ENCODE measurements at regions not wholly inside any gene's neighbourhood (a gene's known extent, or its start where the extent isn't known, plus 50 kb on each side); places are given as distances from the start of the nearest gene placed in this dataset.
"Not testable (repeated sequence)": the region's sequence is repeated elsewhere in the genome, so short reads cannot be mapped to it uniquely, and the experiment has no call there.

DNA sequence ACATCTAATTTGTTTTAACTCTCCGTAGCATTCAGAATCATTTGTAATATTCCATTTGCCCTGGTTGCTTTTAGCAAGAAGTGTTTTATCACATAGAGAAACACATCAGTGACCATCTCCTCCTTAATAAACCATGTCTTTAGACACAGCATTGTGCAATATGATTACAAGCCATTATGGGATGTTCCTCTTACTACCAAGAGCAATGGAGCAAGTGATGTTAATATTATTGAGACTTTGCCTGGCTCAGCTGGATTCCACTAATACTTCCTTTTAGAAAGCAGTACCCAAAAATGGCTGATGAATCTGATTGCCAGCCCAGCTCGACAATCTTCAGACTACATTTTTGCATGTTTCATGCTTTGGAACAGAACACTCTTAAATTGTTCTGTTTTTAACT, 364.2 kb downstream of the OSTF1 start:
- Histone ChIP-seq H3K9me3 (no peaks in the 10 kb centered on the region), H3K27ac (no peak overlapping the region), H3K4me2 (no peak overlapping the region), H3K4me1 (peaks cover 14% of the 10 kb centered on the region), H3K36me3 (no peaks in the 10 kb centered on the region), H4K20me1 (no peaks in the 10 kb centered on the region), H3K9ac (no peak overlapping the region), H3K4me3 (no peak overlapping the region), H3K27me3 (no peaks in the 10 kb centered on the region)
- TF ChIP-seq Cebpa-rat (IDR thresholded peaks at IDR 0.05) = no peak

DNA sequence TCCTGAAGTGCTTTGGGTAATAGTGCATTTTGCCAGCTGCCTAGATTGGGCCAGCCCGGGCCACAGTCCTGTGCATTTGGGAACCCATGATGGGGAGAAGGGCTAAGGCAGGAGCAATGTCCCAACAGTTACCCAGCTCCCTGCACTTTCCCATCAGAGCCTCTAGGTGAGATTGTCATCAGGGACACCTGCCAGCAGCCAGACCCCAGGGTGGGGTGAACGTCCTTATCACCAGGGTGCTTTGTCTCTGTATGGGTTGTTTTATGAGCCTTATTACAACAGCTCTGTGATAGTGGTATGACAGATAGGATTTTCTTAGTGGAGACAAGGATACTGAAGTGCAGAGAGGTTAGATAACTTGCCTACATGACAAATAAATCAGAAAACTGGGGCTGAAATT, 365.7 kb downstream of the OSTF1 start:
- Histone ChIP-seq H3K4me1 (peaks cover 14% of the 10 kb centered on the region), H3K27me3 (no peaks in the 10 kb centered on the region), H3K27ac (no peak overlapping the region), H3K4me3 (no peak overlapping the region), H3K9ac (no peak overlapping the region), H4K20me1 (no peaks in the 10 kb centered on the region), H3K4me2 (no peak overlapping the region), H3K36me3 (no peaks in the 10 kb centered on the region), H3K9me3 (no peaks in the 10 kb centered on the region)
- TF ChIP-seq Cebpa-rat (IDR thresholded peaks at IDR 0.05) = no peak

- Histone ChIP-seq H3K9ac (no peak overlapping the region), H3K4me3 (no peak overlapping the region), H3K36me3 (no peaks in the 10 kb centered on the region), H3K27ac (no peak overlapping the region), H3K4me1 (peaks cover 14% of the 10 kb centered on the region), H3K27me3 (no peaks in the 10 kb centered on the region), H4K20me1 (no peaks in the 10 kb centered on the region), H3K4me2 (peak overlapping the region; percentile 47; the same call in 1 of the 2 replicates), H3K9me3 (no peaks in the 10 kb centered on the region)
- TF ChIP-seq Cebpa-rat (IDR thresholded peaks at IDR 0.05) = no peak
These were observed 366.6 kb downstream of the OSTF1 start for GRCh38 chr9:75454891-75455290.

GRCh38 chr9:75455444-75455921, 367.2 kb downstream of the OSTF1 start:
- Histone ChIP-seq H3K27ac (no peak overlapping the region), H3K36me3 (no peaks in the 10 kb centered on the region), H3K4me2 (peak overlapping the region; percentile 47), H3K4me1 (peaks cover 14% of the 10 kb centered on the region), H3K27me3 (no peaks in the 10 kb centered on the region), H3K9ac (no peak overlapping the region), H3K4me3 (no peak overlapping the region), H4K20me1 (no peaks in the 10 kb centered on the region), H3K9me3 (no peaks in the 10 kb centered on the region)
- TF ChIP-seq Cebpa-rat (IDR thresholded peaks at IDR 0.05) = no peak

GRCh38 chr9:75456698-75457097, 368.4 kb downstream of the OSTF1 start:
- Histone ChIP-seq H3K4me2 (no peak overlapping the region), H3K9me3 (no peaks in the 10 kb centered on the region), H3K4me1 (peaks cover 14% of the 10 kb centered on the region), H3K4me3 (no peak overlapping the region), H3K36me3 (no peaks in the 10 kb centered on the region), H4K20me1 (no peaks in the 10 kb centered on the region), H3K9ac (no peak overlapping the region), H3K27me3 (no peaks in the 10 kb centered on the region), H3K27ac (no peak overlapping the region)
- no peak for TF ChIP-seq Cebpa-rat (IDR thresholded peaks at IDR 0.05)

- no peak overlapping the region for H3K4me3 ChIP-seq
- no peaks in the 10 kb centered on the region for H3K27me3 ChIP-seq
- no peak overlapping the region for H3K9ac ChIP-seq
- peaks cover 14% of the 10 kb centered on the region for H3K4me1 ChIP-seq
- H3K27ac ChIP-seq = no peak overlapping the region
- no peaks in the 10 kb centered on the region for H3K36me3 ChIP-seq
- TF ChIP-seq Cebpa-rat (IDR thresholded peaks at IDR 0.05) = no peak
- no peaks in the 10 kb centered on the region for H3K9me3 ChIP-seq
- H3K4me2 ChIP-seq = no peak overlapping the region
- H4K20me1 ChIP-seq = no peaks in the 10 kb centered on the region
These were observed 369.2 kb downstream of the OSTF1 start for GRCh38 chr9:75457474-75458011.

DNA sequence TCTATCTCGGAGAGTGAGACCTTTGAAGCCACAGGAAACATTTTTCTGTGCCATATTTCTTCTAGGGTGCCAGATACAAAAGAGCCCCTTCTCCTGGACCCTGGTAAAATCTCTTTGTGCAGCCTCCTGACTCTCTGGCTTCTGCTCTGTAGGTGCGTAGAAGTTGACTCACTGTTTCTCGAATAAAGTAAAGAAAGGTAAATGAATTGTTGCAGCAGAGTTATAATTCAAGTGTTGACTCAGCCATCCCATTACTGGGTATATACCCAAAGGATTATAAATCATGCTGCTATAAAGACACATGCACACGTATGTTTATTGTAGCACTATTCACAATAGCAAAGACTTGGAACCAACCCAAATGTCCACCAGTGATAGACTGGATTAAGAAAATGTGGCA, 371.0 kb downstream of the OSTF1 start:
- H3K27ac ChIP-seq, H3K36me3 ChIP-seq, H3K4me2 ChIP-seq, H3K27me3 ChIP-seq, H3K4me3 ChIP-seq, H3K9me3 ChIP-seq, H3K9ac ChIP-seq, H4K20me1 ChIP-seq: not testable (repeated sequence)
- H3K4me1 ChIP-seq = peaks cover 14% of the 10 kb centered on the region

GRCh38 chr9:75461183-75461582, 372.9 kb downstream of the OSTF1 start:
- no peak overlapping the region for H3K9ac ChIP-seq
- no peaks in the 10 kb centered on the region for H3K4me1 ChIP-seq
- no peak overlapping the region for H3K27ac ChIP-seq
- TF ChIP-seq Cebpa-rat (IDR thresholded peaks at IDR 0.05) = no peak
- H3K36me3 ChIP-seq = no peaks in the 10 kb centered on the region
- H3K27me3 ChIP-seq = no peaks in the 10 kb centered on the region
- no peak overlapping the region for H3K4me3 ChIP-seq
- H3K9me3 ChIP-seq = no peaks in the 10 kb centered on the region
- no peak overlapping the region for H3K4me2 ChIP-seq
- H4K20me1 ChIP-seq = no peaks in the 10 kb centered on the region

GRCh38 chr9:75462866-75463265, 374.6 kb downstream of the OSTF1 start:
- Histone ChIP-seq H3K36me3 (no peaks in the 10 kb centered on the region), H3K4me3 (no peak overlapping the region), H3K27me3 (no peaks in the 10 kb centered on the region), H3K9me3 (no peaks in the 10 kb centered on the region), H3K27ac (no peak overlapping the region), H3K4me1 (peaks cover 5% of the 10 kb centered on the region; the same call in 1 of the 2 replicates), H3K4me2 (no peak overlapping the region), H3K9ac (no peak overlapping the region), H4K20me1 (no peaks in the 10 kb centered on the region)
- no peak for TF ChIP-seq Cebpa-rat (IDR thresholded peaks at IDR 0.05)

DNA sequence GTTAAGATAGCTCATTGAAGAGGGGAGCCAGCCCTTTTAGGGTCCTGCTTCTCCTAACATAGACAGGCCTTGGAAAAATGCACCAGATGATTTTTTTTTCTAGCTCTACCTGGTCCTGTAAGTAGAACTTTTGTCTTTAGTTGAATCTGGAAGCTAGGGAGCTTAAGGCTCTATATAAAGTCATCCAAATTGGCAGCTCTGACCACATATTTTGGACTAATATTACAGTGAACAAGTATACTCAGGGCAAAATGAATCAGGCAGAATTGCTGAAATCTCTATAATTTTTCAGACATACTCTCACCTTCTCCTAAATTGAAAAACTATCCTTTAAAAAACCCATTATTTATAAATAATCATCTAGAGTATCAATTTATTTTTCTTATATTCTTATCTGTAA, 375.6 kb downstream of the OSTF1 start:
- Histone ChIP-seq H3K9ac (no peak overlapping the region), H3K9me3 (no peaks in the 10 kb centered on the region), H4K20me1 (no peaks in the 10 kb centered on the region), H3K27me3 (no peaks in the 10 kb centered on the region), H3K36me3 (no peaks in the 10 kb centered on the region), H3K4me3 (no peak overlapping the region), H3K4me1 (peaks cover 5% of the 10 kb centered on the region; the same call in 1 of the 2 replicates), H3K4me2 (no peak overlapping the region), H3K27ac (no peak overlapping the region)
- no peak for TF ChIP-seq Cebpa-rat (IDR thresholded peaks at IDR 0.05)

DNA sequence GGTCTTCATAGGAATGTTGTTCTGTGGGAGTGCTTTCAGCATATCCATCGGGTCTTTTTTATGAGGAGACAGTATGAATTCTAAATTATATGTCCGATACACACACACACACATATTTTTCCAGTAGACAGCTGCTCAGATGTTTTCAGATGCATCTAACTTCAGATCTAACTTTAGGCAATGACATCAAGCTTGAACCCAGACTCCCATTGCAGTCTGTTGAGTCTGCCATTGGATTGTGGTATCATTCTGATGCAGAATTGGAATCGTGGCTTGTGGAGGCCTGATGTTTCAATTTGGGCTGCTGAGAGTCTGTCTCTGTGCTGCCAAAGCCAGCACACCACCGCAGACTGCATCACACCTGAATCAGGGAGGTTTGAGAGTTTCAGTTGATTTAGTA, 376.4 kb downstream of the OSTF1 start:
- no peak for TF ChIP-seq Cebpa-rat (IDR thresholded peaks at IDR 0.05)
- Histone ChIP-seq H3K9ac (no peak overlapping the region), H3K4me3 (no peak overlapping the region), H3K4me1 (peaks cover 5% of the 10 kb centered on the region; the same call in 1 of the 2 replicates), H3K9me3 (no peaks in the 10 kb centered on the region), H3K4me2 (no peak overlapping the region), H3K27ac (no peak overlapping the region), H3K27me3 (no peaks in the 10 kb centered on the region), H3K36me3 (no peaks in the 10 kb centered on the region), H4K20me1 (no peaks in the 10 kb centered on the region)

Data from BLaER1 (cell line).